Loucy (cell line): ENCODE measurements at regions not wholly inside any gene's neighbourhood (a gene's known extent, or its start where the extent isn't known, plus 50 kb on each side); places are given as distances from the start of the nearest gene placed in this dataset.

Source experiments
- H2AFZ ChIP-seq: fragments of 200-600 bp; sonication (generic); 2 replicates; pipeline ENCODE4 v1.6.0; 2016; ENCODE audit warnings: antibody characterized with exemption, mild to moderate bottlenecking, low read length, moderate library complexity
- H3F3A ChIP-seq: fragments of 200-600 bp; 2 replicates; pipeline ENCODE4 v1.6.0; 2016; ENCODE audit warnings: antibody characterized with exemption, low read depth, mild to moderate bottlenecking
- H3K27me3 ChIP-seq: fragments of 200-600 bp; sonication (generic); 2 replicates; pipeline ENCODE4 v1.6.1; 2014; ENCODE audit warnings: low read length, mild to moderate bottlenecking; ENCODE audit not compliant: insufficient read depth, poor library complexity, severe bottlenecking
- H3K36me3 ChIP-seq: fragments of 200-600 bp; sonication (generic); 2 replicates; pipeline ENCODE4 v1.6.1; 2016; ENCODE audit warnings: low read length; ENCODE audit not compliant: insufficient read depth
- H3K4me1 ChIP-seq: fragments of 200-600 bp; sonication (generic); 2 replicates; pipeline ENCODE4 v1.5.1; 2014; ENCODE audit warnings: low read length, mild to moderate bottlenecking; ENCODE audit not compliant: insufficient read depth, poor library complexity, severe bottlenecking
- H3K4me2 ChIP-seq: fragments of 200-600 bp; sonication (generic); 2 replicates; pipeline ENCODE4 v1.6.0; 2014; ENCODE audit warnings: antibody characterized with exemption, low read length, low read depth, mild to moderate bottlenecking; ENCODE audit not compliant: poor library complexity, severe bottlenecking
- H3K4me3 ChIP-seq: fragments of 200-600 bp; sonication (generic); 2 replicates; pipeline ENCODE4 v1.5.1; 2014; ENCODE audit warnings: low read length, mild to moderate bottlenecking, mixed read lengths; ENCODE audit not compliant: poor library complexity, severe bottlenecking
- H3K79me2 ChIP-seq: fragments of 200-600 bp; sonication (generic); 2 replicates; pipeline ENCODE4 v1.6.1; 2014; ENCODE audit warnings: low read length; ENCODE audit not compliant: insufficient read depth
- H3K9ac ChIP-seq: fragments of 200-600 bp; sonication (generic); 2 replicates; pipeline ENCODE4 v1.6.0; 2014; ENCODE audit warnings: mild to moderate bottlenecking, low read depth, low read length, moderate library complexity; ENCODE audit not compliant: poor library complexity, severe bottlenecking
- H3K9me2 ChIP-seq: fragments of 200-600 bp; sonication (generic); replicated peaks from 2 replicates; pipeline ENCODE4 v1.6.1; 2016; ENCODE audit warnings: low read depth, low read length, mixed read lengths
- H3K9me3 ChIP-seq: fragments of 200-600 bp; sonication (generic); 2 replicates; pipeline ENCODE4 v1.6.1; 2014; ENCODE audit warnings: mild to moderate bottlenecking, antibody characterized with exemption, low read length, low read depth; ENCODE audit not compliant: insufficient read depth
- H4K20me1 ChIP-seq: fragments of 200-600 bp; sonication (generic); 2 replicates; pipeline ENCODE4 v1.6.0; 2014; ENCODE audit warnings: antibody characterized with exemption, low read length, mild to moderate bottlenecking; ENCODE audit not compliant: insufficient read depth, poor library complexity, severe bottlenecking
- CTCF ChIP-seq: fragments of 200-600 bp; sonication (generic); conservative IDR thresholded peaks from 2 replicates; pipeline ENCODE4 v1.5.1; 2014; ENCODE audit warnings: mild to moderate bottlenecking, antibody characterized with exemption, low read length
- EZH2phosphoT487 ChIP-seq: fragments of 200-600 bp; IDR thresholded peaks from 2 replicates; pipeline ENCODE4 v1.6.1; 2018; ENCODE audit warnings: antibody characterized with exemption, mild to moderate bottlenecking, moderate library complexity, borderline replicate concordance

- H3K9ac ChIP-seq = no peak overlapping the region
- no peaks in the 10 kb centered on the region for H3K79me2 ChIP-seq
- no peak overlapping the region for H3K4me3 ChIP-seq
- H3F3A ChIP-seq = no peaks in the 10 kb centered on the region
- H4K20me1 ChIP-seq = no peaks in the 10 kb centered on the region
- no peaks in the 10 kb centered on the region for H3K4me1 ChIP-seq
- no peaks in the 10 kb centered on the region for H3K36me3 ChIP-seq
- H3K27me3 ChIP-seq = no peaks in the 10 kb centered on the region
- no peak for TF ChIP-seq CTCF
- TF ChIP-seq EZH2phosphoT487 = no peak
- no peak overlapping the region for H2AFZ ChIP-seq
- no peaks in the 10 kb centered on the region for H3K9me2 ChIP-seq
- no peaks in the 10 kb centered on the region for H3K9me3 ChIP-seq
- H3K4me2 ChIP-seq = no peak overlapping the region
Observed at GRCh38 chr6:1063671-1064355, 248.1 kb upstream of the FOXQ1 start.

- H3K9me2 ChIP-seq = no peaks in the 10 kb centered on the region
- no peaks in the 10 kb centered on the region for H4K20me1 ChIP-seq
- no peak overlapping the region for H3K9ac ChIP-seq
- no peaks in the 10 kb centered on the region for H3K4me1 ChIP-seq
- TF ChIP-seq CTCF = peak; percentile 30
- no peak for TF ChIP-seq EZH2phosphoT487
- no peaks in the 10 kb centered on the region for H3K27me3 ChIP-seq
- H3K4me2 ChIP-seq = no peak overlapping the region
- no peaks in the 10 kb centered on the region for H3K36me3 ChIP-seq
- no peak overlapping the region for H2AFZ ChIP-seq
- H3K9me3 ChIP-seq = no peaks in the 10 kb centered on the region
- no peaks in the 10 kb centered on the region for H3K79me2 ChIP-seq
- H3F3A ChIP-seq = no peaks in the 10 kb centered on the region
- H3K4me3 ChIP-seq = no peak overlapping the region
Observed at GRCh38 chr6:1062786-1063545, 248.9 kb upstream of the FOXQ1 start.

GRCh38 chr6:1059596-1059995 lies 252.3 kb upstream of the FOXQ1 start:
- H3K9me3 ChIP-seq = no peaks in the 10 kb centered on the region
- TF ChIP-seq CTCF (no peak), EZH2phosphoT487 (no peak)
- H3K9me2 ChIP-seq = no peaks in the 10 kb centered on the region
- no peaks in the 10 kb centered on the region for H3K79me2 ChIP-seq
- H3F3A ChIP-seq = no peaks in the 10 kb centered on the region
- no peak overlapping the region for H3K4me2 ChIP-seq
- no peak overlapping the region for H2AFZ ChIP-seq
- no peak overlapping the region for H3K4me3 ChIP-seq
- no peaks in the 10 kb centered on the region for H3K27me3 ChIP-seq
- no peaks in the 10 kb centered on the region for H3K36me3 ChIP-seq
- no peaks in the 10 kb centered on the region for H4K20me1 ChIP-seq
- no peaks in the 10 kb centered on the region for H3K4me1 ChIP-seq
- H3K9ac ChIP-seq = no peak overlapping the region
